OCI-LY7 (cell line): ENCODE measurements at regions not wholly inside any gene's neighbourhood (a gene's known extent, or its start where the extent isn't known, plus 50 kb on each side); places are given as distances from the start of the nearest gene placed in this dataset.

ENCODE experiments used
- BruUV-seq: library from RNA; stranded (reverse); fragments of 400-500 nt; replicated peaks from 2 replicates; lab custom pipeline; 2021; lab: Mats Ljungman, UMichigan
- CTCF ChIA-PET: fragments of 300-600 bp; sonication (Branson Sonifier 250); formaldehyde crosslinking; loops from one replicate; lab custom pipeline; 2022; ENCODE audit warnings: antibody characterized with exemption; ENCODE audit not compliant: unreplicated experiment; lab: Charles Lee
- POLR2A ChIA-PET: fragments of 300-600 bp; sonication (Branson Sonifier 250); formaldehyde crosslinking; loops from one replicate; lab custom pipeline; 2022; ENCODE audit warnings: antibody characterized with exemption; lab: Charles Lee
- DNase-seq: peaks from one replicate; pipeline ENCODE4 v3.0.0-alpha.2; 2015; ENCODE audit warnings: low spot score
- H2AFZ ChIP-seq: fragments of 200-600 bp; sonication (generic), shearing (Covaris generic); 2 replicates; pipeline ENCODE4 v1.6.1; 2014; ENCODE audit warnings: mild to moderate bottlenecking, antibody characterized with exemption, low read length, moderate library complexity
- H3K27ac ChIP-seq: fragments of 200-600 bp; sonication (generic); 2 replicates; pipeline ENCODE4 v1.5.1; 2014; ENCODE audit warnings: mixed run types, low read depth, mild to moderate bottlenecking, moderate library complexity, low read length, inconsistent platforms; ENCODE audit not compliant: poor library complexity, severe bottlenecking
- H3K36me3 ChIP-seq: fragments of 200-600 bp; sonication (generic); 2 replicates; pipeline ENCODE4 v1.6.1; 2014; ENCODE audit warnings: mild to moderate bottlenecking, antibody characterized with exemption, low read length, moderate library complexity, mixed read lengths; ENCODE audit not compliant: insufficient read depth
- H3K4me1 ChIP-seq: fragments of 200-600 bp; sonication (generic); 2 replicates; pipeline ENCODE4 v1.5.1; 2014; ENCODE audit warnings: mild to moderate bottlenecking, low read length; ENCODE audit not compliant: insufficient read depth, poor library complexity, severe bottlenecking
- H3K4me2 ChIP-seq: fragments of 200-600 bp; sonication (generic); 2 replicates; pipeline ENCODE4 v1.6.1; 2014; ENCODE audit warnings: mild to moderate bottlenecking, low read length
- H3K4me3 ChIP-seq: fragments of 200-600 bp; sonication (generic); 2 replicates; pipeline ENCODE4 v1.5.1; 2014; ENCODE audit warnings: mild to moderate bottlenecking, low read depth, low read length; ENCODE audit not compliant: poor library complexity, severe bottlenecking
- H3K79me2 ChIP-seq: fragments of 200-600 bp; sonication (generic); 2 replicates; pipeline ENCODE4 v1.6.1; 2016; ENCODE audit warnings: low read depth, mild to moderate bottlenecking, low read length, moderate library complexity, mixed read lengths; ENCODE audit not compliant: insufficient read depth
- H3K9me2 ChIP-seq: fragments of 200-600 bp; sonication (generic); 2 replicates; pipeline ENCODE4 v1.6.1; 2016; ENCODE audit warnings: mild to moderate bottlenecking, low read length, mixed read lengths; ENCODE audit not compliant: insufficient read depth
- H3K9me3 ChIP-seq: fragments of 200-600 bp; sonication (generic); 2 replicates; pipeline ENCODE4 v1.6.1; 2014; ENCODE audit warnings: mild to moderate bottlenecking, mixed run types, low read length, mixed read lengths
- H4K20me1 ChIP-seq: fragments of 200-600 bp; sonication (generic); 2 replicates; pipeline ENCODE4 v1.6.1; 2014; ENCODE audit warnings: mild to moderate bottlenecking, antibody characterized with exemption, low read length, moderate library complexity, mixed read lengths; ENCODE audit not compliant: insufficient read depth
- EZH2phosphoT487 ChIP-seq: fragments of 200-600 bp; sonication (generic); IDR thresholded peaks from 2 replicates; pipeline ENCODE4 v1.6.1; 2018; ENCODE audit warnings: low read depth, borderline replicate concordance, mild to moderate bottlenecking, mixed run types, antibody characterized with exemption, low read length, moderate library complexity, mixed read lengths
- intact Hi-C: fragments of 100-400 bp; cut with micrococcal nuclease; formaldehyde crosslinking; loops from one replicate; pipeline ENCODE4 v1.10.0; 2022; ENCODE audit not compliant: unreplicated experiment
- TF ChIP-seq, protein P1 (sequence below): fragments of 200-600 bp; sonication (generic); conservative IDR thresholded peaks from 2 replicates; pipeline ENCODE4 v1.5.1; 2014; ENCODE audit warnings: mild to moderate bottlenecking, antibody characterized with exemption, low read length, moderate library complexity, mixed read lengths

DNA sequence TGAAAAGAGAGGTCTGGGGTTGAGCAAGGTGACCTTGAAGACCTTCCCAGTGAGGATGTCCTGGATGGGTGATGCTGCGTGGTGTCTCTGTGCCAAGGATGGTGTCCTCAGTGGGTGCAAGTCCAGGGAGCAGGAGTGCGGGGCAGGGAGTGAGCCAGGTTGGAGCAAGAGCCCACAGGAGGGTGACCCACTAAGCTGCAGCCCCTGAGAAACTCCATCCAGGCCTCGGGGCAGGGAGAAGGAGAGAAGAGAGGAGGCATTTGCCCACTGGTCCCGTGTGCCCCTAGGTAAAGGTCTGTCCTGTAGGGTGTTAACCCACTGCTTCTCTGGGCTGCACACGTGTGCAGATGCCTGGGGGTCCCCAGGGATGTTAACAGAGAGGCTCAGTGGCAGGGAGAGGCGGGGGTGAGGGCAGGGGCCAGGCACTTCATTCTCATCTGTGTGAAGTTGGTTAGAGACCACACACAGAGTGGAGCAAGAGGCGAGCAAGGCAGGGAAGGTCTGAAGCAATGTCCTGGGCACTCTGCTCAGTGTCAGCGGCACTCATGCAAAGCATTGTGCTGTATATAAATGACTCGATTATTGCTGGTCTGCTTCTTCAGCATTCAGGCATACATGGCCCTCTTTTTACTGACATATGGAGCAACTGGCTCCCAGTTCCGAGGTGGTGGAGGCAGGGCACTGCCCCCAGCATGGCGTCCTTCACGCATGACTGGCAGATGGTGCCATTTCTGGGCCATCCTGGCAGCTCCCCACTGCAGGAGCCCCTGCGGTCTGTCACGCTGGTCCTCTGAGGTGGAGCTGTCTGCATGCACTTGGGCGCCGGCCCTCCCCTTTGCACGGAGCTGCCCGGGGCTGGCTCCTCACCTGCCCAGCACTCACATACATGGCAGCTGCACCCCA lies 117.2 kb upstream of the HS6ST1 start:
- no peaks in the 10 kb centered on the region for H3K4me1 ChIP-seq
- no peaks in the 10 kb centered on the region for H3K9me3 ChIP-seq
- DNase-seq, result peak; percentile 4
- no peaks in the 10 kb centered on the region for H3K79me2 ChIP-seq
- no peak for TF ChIP-seq EZH2phosphoT487
- TF ChIP-seq, protein P1, sequence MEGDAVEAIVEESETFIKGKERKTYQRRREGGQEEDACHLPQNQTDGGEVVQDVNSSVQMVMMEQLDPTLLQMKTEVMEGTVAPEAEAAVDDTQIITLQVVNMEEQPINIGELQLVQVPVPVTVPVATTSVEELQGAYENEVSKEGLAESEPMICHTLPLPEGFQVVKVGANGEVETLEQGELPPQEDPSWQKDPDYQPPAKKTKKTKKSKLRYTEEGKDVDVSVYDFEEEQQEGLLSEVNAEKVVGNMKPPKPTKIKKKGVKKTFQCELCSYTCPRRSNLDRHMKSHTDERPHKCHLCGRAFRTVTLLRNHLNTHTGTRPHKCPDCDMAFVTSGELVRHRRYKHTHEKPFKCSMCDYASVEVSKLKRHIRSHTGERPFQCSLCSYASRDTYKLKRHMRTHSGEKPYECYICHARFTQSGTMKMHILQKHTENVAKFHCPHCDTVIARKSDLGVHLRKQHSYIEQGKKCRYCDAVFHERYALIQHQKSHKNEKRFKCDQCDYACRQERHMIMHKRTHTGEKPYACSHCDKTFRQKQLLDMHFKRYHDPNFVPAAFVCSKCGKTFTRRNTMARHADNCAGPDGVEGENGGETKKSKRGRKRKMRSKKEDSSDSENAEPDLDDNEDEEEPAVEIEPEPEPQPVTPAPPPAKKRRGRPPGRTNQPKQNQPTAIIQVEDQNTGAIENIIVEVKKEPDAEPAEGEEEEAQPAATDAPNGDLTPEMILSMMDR, result no peak
- BruUV-seq, result no TSS peak
- no peaks in the 10 kb centered on the region for H3K9me2 ChIP-seq
- POLR2A ChIA-PET, result no interaction called here
- H3K4me2 ChIP-seq, result no peak overlapping the region
- CTCF ChIA-PET, result no interaction called here
- no peak overlapping the region for H3K4me3 ChIP-seq
- H2AFZ ChIP-seq, result no peak overlapping the region
- no peaks in the 10 kb centered on the region for H4K20me1 ChIP-seq
- no peak overlapping the region for H3K27ac ChIP-seq
- H3K36me3 ChIP-seq, result no peaks in the 10 kb centered on the region
- intact Hi-C loops, result no loop called here

DNA sequence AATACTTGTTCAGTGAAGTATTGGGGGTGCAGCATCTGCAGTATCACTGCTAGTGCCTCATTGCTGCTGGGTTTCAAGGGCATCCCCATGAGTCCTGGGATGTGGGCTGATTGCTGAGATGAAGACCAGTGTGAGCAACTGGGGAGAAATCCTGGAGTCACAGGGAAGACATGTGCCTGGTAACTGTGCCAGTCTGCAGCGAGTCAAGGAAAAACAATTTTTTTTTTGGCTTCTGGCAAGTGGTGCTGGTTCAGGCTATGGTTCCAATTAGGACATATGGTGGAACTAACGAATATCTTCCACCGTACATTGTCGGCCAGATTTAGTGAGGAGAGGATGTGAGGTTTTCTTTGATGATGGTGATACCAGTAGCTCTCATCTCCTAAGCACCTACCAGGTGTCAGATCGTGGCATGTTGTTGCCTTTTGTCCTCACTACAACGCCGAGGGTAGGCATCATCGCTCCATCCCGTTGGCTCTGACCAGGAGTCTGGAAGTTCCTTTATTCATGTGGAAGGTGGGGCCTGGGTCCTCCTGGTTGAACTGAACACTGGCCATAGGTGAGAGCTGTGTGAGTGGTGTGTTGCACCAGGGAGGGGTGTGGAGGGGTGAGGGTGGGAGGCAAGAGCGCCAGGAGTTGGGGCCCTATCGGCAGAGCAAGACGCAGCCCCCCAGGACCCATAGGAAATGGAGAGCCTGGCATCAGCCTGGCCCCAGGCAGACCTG lies 118.0 kb upstream of the HS6ST1 start:
- BruUV-seq, result no TSS peak
- POLR2A ChIA-PET, result no interaction called here
- no peaks in the 10 kb centered on the region for H3K9me2 ChIP-seq
- DNase-seq, result no peak
- no peaks in the 10 kb centered on the region for H3K9me3 ChIP-seq
- no peaks in the 10 kb centered on the region for H3K79me2 ChIP-seq
- no peak overlapping the region for H2AFZ ChIP-seq
- H3K27ac ChIP-seq, result no peak overlapping the region
- H3K4me2 ChIP-seq, result no peak overlapping the region
- TF ChIP-seq, protein P1, result no peak
- no peak for TF ChIP-seq EZH2phosphoT487
- H4K20me1 ChIP-seq, result no peaks in the 10 kb centered on the region
- H3K4me1 ChIP-seq, result no peaks in the 10 kb centered on the region
- H3K4me3 ChIP-seq, result no peak overlapping the region
- no peaks in the 10 kb centered on the region for H3K36me3 ChIP-seq
- CTCF ChIA-PET, result no interaction called here
- intact Hi-C loops, result no loop called here

DNA sequence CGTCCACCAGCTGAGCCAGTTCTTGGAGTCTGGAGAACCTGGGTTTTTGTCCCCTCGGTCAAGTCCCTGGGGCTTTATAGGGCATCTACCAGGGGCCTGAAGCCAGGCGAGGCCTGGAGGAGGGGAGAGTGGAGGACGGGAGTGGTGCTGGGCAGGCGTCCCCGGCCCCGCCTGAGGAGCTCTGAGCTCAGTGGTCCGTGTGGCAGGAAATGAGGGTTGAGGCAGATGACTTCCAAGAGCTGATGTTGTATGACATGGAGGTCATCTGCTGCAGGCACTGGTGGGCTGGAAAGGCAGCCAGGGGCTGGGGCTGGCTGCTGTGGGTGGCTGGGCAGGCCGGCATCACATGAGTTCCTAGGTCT lies 118.5 kb upstream of the HS6ST1 start:
- Histone ChIP-seq H3K27ac (no peak overlapping the region), H3K36me3 (no peaks in the 10 kb centered on the region), H3K9me3 (no peaks in the 10 kb centered on the region), H3K79me2 (no peaks in the 10 kb centered on the region), H3K4me2 (no peak overlapping the region), H4K20me1 (no peaks in the 10 kb centered on the region), H3K4me1 (no peaks in the 10 kb centered on the region), H3K9me2 (no peaks in the 10 kb centered on the region), H2AFZ (no peak overlapping the region), H3K4me3 (no peak overlapping the region)
- intact Hi-C loops, result no loop called here
- no peak for DNase-seq
- ChIA-PET CTCF (no interaction called here), POLR2A (no interaction called here)
- no TSS peak for BruUV-seq
- TF ChIP-seq EZH2phosphoT487, result no peak
- TF ChIP-seq, protein P1, result no peak
